ENCODE measurements at regions not wholly inside any gene's neighbourhood (a gene's known extent, or its start where the extent isn't known, plus 50 kb on each side); places are given as distances from the start of the nearest gene placed in this dataset.

DNA sequence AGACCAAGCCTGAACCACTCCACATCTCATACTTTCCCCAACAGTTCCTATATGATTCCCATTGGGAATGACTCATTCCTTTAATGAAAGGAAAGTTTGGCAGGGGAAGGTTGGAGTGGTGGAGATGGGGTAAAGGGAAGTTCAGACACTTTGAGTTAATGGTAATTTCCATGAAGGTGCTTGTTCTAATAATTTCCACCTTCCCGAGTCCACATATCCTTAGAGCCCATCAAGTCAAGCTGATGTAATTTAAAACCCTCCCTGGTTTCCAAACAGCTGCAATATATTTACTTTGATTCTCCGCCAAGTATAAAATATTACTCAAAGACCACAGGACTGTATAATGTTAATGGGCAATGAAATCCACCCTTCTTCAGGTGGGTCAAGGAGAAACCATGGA is 95.0 kb upstream of the GALNT15 start:
- TF ChIP-seq POLR2AphosphoS5 (IDR thresholded peaks at IDR 0.05; ENCODE audit: insufficient read depth, low read depth, low read length), result no peak
- TF ChIP-seq JUN (IDR thresholded peaks at IDR 0.05; ENCODE audit: borderline replicate concordance, insufficient read depth, insufficient read length, low read depth), result no peak
- TF ChIP-seq FOS (IDR thresholded peaks at IDR 0.05; ENCODE audit: borderline replicate concordance, insufficient read depth, low read length), result peak; percentile 44
- Histone ChIP-seq H3K4me3 (replicated peaks in 1 of 3; ENCODE audit: insufficient read depth in 1 of 3, low read depth in 1 of 3, low read length in 3 of 3) (no peak overlapping the region), H3K36me3 (ENCODE audit: control insufficient read depth in 2 of 2, extremely low read depth in 1 of 2, insufficient read depth in 2 of 2, low read length in 2 of 2) (no peaks in the 10 kb centered on the region), H3K27ac (ENCODE audit: insufficient read depth, low read depth, low read length) (no peak overlapping the region), H3K4me2 (ENCODE audit: insufficient read depth, low read length) (no peak overlapping the region), H3K4me1 (ENCODE audit: control insufficient read depth, extremely low read depth, insufficient read depth, low read length) (peaks cover 11% of the 10 kb centered on the region), H2AFZ (ENCODE audit: low read depth, low read length) (no peak overlapping the region), H4K20me1 (replicated peaks; ENCODE audit: control insufficient read depth, extremely low read depth, insufficient read depth, low read length) (no peaks in the 10 kb centered on the region), H3K79me2 (ENCODE audit: control insufficient read depth, insufficient read depth, low read length) (no peaks in the 10 kb centered on the region), H3K9me3 (replicated peaks; ENCODE audit: control insufficient read depth, insufficient read depth, low read length) (peaks cover 7% of the 10 kb centered on the region), H3K9me1 (replicated peaks; ENCODE audit: control insufficient read depth, extremely low read depth, insufficient read depth, low read length) (no peaks in the 10 kb centered on the region), H3K27me3 (ENCODE audit: control insufficient read depth in 2 of 2, insufficient read depth in 2 of 2, low read length in 2 of 2) (no peaks in the 10 kb centered on the region), H3K9ac (replicated peaks; ENCODE audit: extremely low read depth, insufficient read depth, low read length) (no peak overlapping the region)
- FAIRE-seq (no peak), DNase-seq (ENCODE audit: low read depth, low spot score) (peak; percentile 73)
- ChIA-PET POLR2A (no interaction called here), CTCF (interaction anchor here (1.2 kb wide), 1 partner anchor 19 kb away, joined by 4 read pairs; no protein-coding TSS in a partner anchor)
- BruUV-seq (replicated peaks), result no TSS peak
- intact Hi-C loops (cut with micrococcal nuclease) (no loop called here), dilution Hi-C loops (cut with MboI; ENCODE audit: extremely low pct_ligation_motif_present, low sequenced_read_pairs) (no loop called here)

- H3K9me3 ChIP-seq (replicated peaks; ENCODE audit: control insufficient read depth, insufficient read depth, low read length), result peaks cover 6% of the 10 kb centered on the region
- no peaks in the 10 kb centered on the region for H4K20me1 ChIP-seq (replicated peaks; ENCODE audit: control insufficient read depth, extremely low read depth, insufficient read depth, low read length)
- no peaks in the 10 kb centered on the region for H3K36me3 ChIP-seq (ENCODE audit: control insufficient read depth in 2 of 2, extremely low read depth in 1 of 2, insufficient read depth in 2 of 2, low read length in 2 of 2)
- no peaks in the 10 kb centered on the region for H3K79me2 ChIP-seq (ENCODE audit: control insufficient read depth, insufficient read depth, low read length)
- DNase-seq (ENCODE audit: low read depth, low spot score) (no peak), FAIRE-seq (no peak)
- H3K27ac ChIP-seq (ENCODE audit: insufficient read depth, low read depth, low read length), result no peak overlapping the region
- H3K4me3 ChIP-seq (replicated peaks in 1 of 3; ENCODE audit: insufficient read depth in 1 of 3, low read depth in 1 of 3, low read length in 3 of 3), result no peak overlapping the region
- peaks cover 19% of the 10 kb centered on the region for H3K4me1 ChIP-seq (ENCODE audit: control insufficient read depth, extremely low read depth, insufficient read depth, low read length)
- ChIA-PET CTCF (no interaction called here), POLR2A (no interaction called here)
- H3K9me1 ChIP-seq (replicated peaks; ENCODE audit: control insufficient read depth, extremely low read depth, insufficient read depth, low read length), result no peaks in the 10 kb centered on the region
- no peaks in the 10 kb centered on the region for H3K27me3 ChIP-seq (ENCODE audit: control insufficient read depth in 2 of 2, insufficient read depth in 2 of 2, low read length in 2 of 2)
- H3K4me2 ChIP-seq (ENCODE audit: insufficient read depth, low read length), result no peak overlapping the region
- dilution Hi-C loops (cut with MboI; ENCODE audit: extremely low pct_ligation_motif_present, low sequenced_read_pairs) (no loop called here), intact Hi-C loops (cut with micrococcal nuclease) (no loop called here)
- no peak for TF ChIP-seq JUN (IDR thresholded peaks at IDR 0.05; ENCODE audit: borderline replicate concordance, insufficient read depth, insufficient read length, low read depth)
- TF ChIP-seq MYC (IDR thresholded peaks at IDR 0.05; ENCODE audit: low read depth, low read length), result no peak
- TF ChIP-seq, protein P1, sequence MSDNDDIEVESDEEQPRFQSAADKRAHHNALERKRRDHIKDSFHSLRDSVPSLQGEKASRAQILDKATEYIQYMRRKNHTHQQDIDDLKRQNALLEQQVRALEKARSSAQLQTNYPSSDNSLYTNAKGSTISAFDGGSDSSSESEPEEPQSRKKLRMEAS (IDR thresholded peaks at IDR 0.05; ENCODE audit: insufficient read depth, insufficient read length), result no peak
- no peak for TF ChIP-seq POLR2A (IDR thresholded peaks at IDR 0.05; ENCODE audit: low read depth, low read length)
- TF ChIP-seq CTCF (IDR thresholded peaks at IDR 0.05; ENCODE audit: extremely low read depth in 1 of 2, insufficient read depth in 1 of 2, low read depth in 1 of 2, low read length in 2 of 2), result no peak
- no peak for TF ChIP-seq FOS (IDR thresholded peaks at IDR 0.05; ENCODE audit: borderline replicate concordance, insufficient read depth, low read length)
- TF ChIP-seq GATA2 (IDR thresholded peaks at IDR 0.05; ENCODE audit: insufficient read depth, insufficient read length, low read depth, low read length), result no peak
- TF ChIP-seq EZH2 (IDR thresholded peaks at IDR 0.05; ENCODE audit: borderline replicate concordance, low read depth, low read length, severe bottlenecking), result no peak
- TF ChIP-seq POLR2AphosphoS5 (IDR thresholded peaks at IDR 0.05; ENCODE audit: insufficient read depth, low read depth, low read length), result no peak
- no peak overlapping the region for H2AFZ ChIP-seq (ENCODE audit: low read depth, low read length)
- BruUV-seq (replicated peaks), result no TSS peak
- no peak overlapping the region for H3K9ac ChIP-seq (replicated peaks; ENCODE audit: extremely low read depth, insufficient read depth, low read length)
Observed at GRCh38 chr3:16081661-16082060, 92.8 kb upstream of the GALNT15 start.

Measured in endothelial cell of umbilical vein (primary cell).